ENCODE measurements at regions not wholly inside any gene's neighbourhood (a gene's known extent, or its start where the extent isn't known, plus 50 kb on each side); places are given as distances from the start of the nearest gene placed in this dataset.

DNA sequence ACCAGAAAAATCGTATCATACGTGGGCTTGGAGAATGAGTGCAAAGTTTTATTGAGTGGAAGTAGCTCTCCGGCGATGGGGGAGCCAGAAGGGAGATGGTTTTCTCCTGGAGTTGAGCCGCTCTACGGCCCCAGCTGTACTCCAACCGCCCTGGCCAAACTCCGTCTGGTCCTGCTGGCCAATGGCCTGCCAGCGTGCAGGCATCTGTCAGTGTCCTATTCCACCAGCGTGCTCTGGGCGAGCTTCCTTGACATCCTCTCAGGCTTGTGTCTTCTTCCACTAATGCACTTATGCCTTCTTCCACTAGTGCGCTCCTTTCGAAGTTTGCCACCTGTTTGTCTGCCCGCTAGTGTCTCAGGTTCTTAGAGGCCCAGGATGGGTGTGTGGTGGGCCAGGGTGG lies 345.5 kb upstream of the CDH19 start:
- no peak for TF ChIP-seq POLR2A (IDR thresholded peaks at IDR 0.05; ENCODE audit: control extremely low read depth in 1 of 2, low read depth in 2 of 2, low read length in 2 of 2)
- TF ChIP-seq, protein P1, sequence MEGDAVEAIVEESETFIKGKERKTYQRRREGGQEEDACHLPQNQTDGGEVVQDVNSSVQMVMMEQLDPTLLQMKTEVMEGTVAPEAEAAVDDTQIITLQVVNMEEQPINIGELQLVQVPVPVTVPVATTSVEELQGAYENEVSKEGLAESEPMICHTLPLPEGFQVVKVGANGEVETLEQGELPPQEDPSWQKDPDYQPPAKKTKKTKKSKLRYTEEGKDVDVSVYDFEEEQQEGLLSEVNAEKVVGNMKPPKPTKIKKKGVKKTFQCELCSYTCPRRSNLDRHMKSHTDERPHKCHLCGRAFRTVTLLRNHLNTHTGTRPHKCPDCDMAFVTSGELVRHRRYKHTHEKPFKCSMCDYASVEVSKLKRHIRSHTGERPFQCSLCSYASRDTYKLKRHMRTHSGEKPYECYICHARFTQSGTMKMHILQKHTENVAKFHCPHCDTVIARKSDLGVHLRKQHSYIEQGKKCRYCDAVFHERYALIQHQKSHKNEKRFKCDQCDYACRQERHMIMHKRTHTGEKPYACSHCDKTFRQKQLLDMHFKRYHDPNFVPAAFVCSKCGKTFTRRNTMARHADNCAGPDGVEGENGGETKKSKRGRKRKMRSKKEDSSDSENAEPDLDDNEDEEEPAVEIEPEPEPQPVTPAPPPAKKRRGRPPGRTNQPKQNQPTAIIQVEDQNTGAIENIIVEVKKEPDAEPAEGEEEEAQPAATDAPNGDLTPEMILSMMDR (IDR thresholded peaks at IDR 0.05; ENCODE audit: control extremely low read depth in 1 of 3, insufficient read depth in 1 of 3, low read depth in 1 of 3, low read length in 3 of 3), result no peak
- TF ChIP-seq JUN (IDR thresholded peaks at IDR 0.05; ENCODE audit: low read depth, low read length), result no peak
- TF ChIP-seq CEBPB (IDR thresholded peaks at IDR 0.05; ENCODE audit: low read depth, low read length), result no peak
- TF ChIP-seq, protein P2, sequence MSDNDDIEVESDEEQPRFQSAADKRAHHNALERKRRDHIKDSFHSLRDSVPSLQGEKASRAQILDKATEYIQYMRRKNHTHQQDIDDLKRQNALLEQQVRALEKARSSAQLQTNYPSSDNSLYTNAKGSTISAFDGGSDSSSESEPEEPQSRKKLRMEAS (IDR thresholded peaks at IDR 0.05), result no peak

Measured in H1 (cell line).